ENCODE measurements at regions not wholly inside any gene's neighbourhood (a gene's known extent, or its start where the extent isn't known, plus 50 kb on each side); places are given as distances from the start of the nearest gene placed in this dataset.
A peak's percentile ranks its signal among the peaks of the same experiment; 100 is the strongest.

DNA sequence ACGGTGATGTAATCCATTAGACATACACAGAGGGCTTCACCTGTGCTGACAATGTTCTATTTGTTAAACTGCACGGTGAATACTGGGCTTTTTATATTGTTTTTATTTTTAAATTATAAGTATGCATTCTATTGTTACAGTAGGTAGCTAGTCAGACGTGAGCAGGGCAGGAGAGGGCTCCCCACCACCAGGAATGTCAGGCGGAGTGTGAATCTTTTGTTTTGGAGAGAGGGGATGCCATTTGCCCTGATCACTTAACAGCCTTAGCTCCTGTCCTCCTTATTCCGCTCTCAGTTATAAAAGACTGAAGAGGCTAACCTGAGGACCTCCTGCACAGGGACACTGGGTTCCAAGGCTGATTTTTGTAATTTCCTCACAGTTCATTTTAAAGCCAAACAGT is 151.6 kb upstream of the TAPT1 start:
- ATAC-seq, result no peak
- no peak for DNase-seq (ENCODE audit: low spot score)

GRCh38 chr4:16365036-16365569 is 138.8 kb upstream of the TAPT1 start:
- DNase-seq (ENCODE audit: low spot score) (no peak), ATAC-seq (no peak)

GRCh38 chr4:16360694-16361262 is 134.5 kb upstream of the TAPT1 start:
- DNase-seq (ENCODE audit: low spot score) (no peak), ATAC-seq (no peak)

DNA sequence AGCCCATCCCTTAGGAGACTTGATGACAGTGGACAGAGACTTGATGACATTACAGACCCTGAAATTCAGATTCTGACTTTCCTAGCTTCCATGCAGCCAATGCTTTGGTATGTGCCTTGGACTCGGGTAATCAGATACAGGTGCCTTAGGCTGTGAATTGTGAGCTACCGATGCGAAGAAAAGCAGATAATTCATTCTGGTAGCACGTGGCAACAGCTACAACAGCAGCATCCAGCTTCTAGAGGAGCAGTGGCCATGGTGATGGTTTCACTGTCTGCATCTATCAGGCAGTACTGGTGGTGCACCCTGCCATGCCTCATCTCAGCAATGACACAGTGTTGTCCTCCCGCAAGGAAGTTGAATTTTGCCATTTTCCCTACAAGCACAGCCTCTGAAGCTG is 126.9 kb upstream of the TAPT1 start:
- DNase-seq (ENCODE audit: low spot score) (no peak), ATAC-seq (no peak)

GRCh38 chr4:16351161-16351560 is 124.9 kb upstream of the TAPT1 start:
- DNase-seq (ENCODE audit: low spot score) (no peak), ATAC-seq (no peak)

GRCh38 chr4:16344853-16345252 is 118.6 kb upstream of the TAPT1 start:
- ATAC-seq, result no peak

GRCh38 chr4:16337936-16338335 is 111.7 kb upstream of the TAPT1 start:
- no peak for DNase-seq (ENCODE audit: low spot score)

More at GRCh38 chr4:16344853-16345252, 118.6 kb upstream of the TAPT1 start:
- no peak for DNase-seq (ENCODE audit: low spot score)

DNA sequence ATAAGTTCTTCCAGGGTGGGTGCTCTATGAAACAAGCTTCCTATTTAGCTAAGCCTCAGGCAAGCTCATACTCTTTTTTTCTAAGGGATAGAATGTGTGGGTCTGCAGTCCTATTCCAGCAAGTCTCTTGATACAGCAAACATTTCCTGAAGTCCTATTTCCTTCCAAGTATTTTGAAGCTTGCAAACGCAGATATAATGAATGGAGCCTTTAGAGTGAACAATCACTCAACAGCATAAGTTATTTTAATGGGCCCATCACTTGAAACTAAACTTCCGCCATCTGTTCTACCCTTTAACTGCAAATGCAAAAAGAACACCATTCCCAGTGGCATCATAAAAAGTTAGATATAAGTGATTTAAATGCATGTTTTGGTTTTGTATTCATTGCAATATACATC is 108.3 kb upstream of the TAPT1 start:
- DNase-seq (ENCODE audit: low spot score) (no peak), ATAC-seq (no peak)

More at GRCh38 chr4:16337936-16338335, 111.7 kb upstream of the TAPT1 start:
- ATAC-seq, result no peak

GRCh38 chr4:16329797-16330134 is 103.5 kb upstream of the TAPT1 start:
- DNase-seq (ENCODE audit: low spot score), result no peak
- ATAC-seq, result no peak

GRCh38 chr4:16329125-16329796 is 103.0 kb upstream of the TAPT1 start:
- no peak for ATAC-seq
- DNase-seq (ENCODE audit: low spot score), result no peak

DNA sequence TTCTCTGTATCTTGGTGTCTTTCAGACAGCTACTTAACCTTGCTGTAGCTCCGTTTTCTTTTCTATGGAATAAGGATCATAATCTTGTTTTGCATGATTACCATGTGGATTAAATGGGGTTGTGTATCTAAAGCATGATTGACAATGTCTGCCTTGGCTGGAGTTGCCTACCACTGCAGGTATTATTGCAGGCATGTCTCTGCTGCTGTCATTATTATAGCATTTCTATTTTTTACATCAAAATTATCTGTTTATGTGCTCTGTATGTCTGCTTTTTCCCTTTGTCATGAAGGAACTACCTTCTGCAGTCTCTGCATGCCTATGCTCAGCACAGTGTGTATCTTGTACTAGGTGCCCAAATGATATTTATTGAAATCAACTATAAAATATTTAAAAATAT is 95.9 kb upstream of the TAPT1 start:
- no peak for ATAC-seq
- DNase-seq (ENCODE audit: low spot score), result no peak

- no peak for ATAC-seq
- no peak for DNase-seq (ENCODE audit: low spot score)
Measured at GRCh38 chr4:16315456-16315855, 89.2 kb upstream of the TAPT1 start.

- ATAC-seq, result no peak
- DNase-seq (ENCODE audit: low spot score), result no peak
Measured at GRCh38 chr4:16310606-16311005, 84.3 kb upstream of the TAPT1 start.

- ATAC-seq (no peak), DNase-seq (ENCODE audit: low spot score) (no peak)
Measured at GRCh38 chr4:16302648-16303047, 76.4 kb upstream of the TAPT1 start.

DNA sequence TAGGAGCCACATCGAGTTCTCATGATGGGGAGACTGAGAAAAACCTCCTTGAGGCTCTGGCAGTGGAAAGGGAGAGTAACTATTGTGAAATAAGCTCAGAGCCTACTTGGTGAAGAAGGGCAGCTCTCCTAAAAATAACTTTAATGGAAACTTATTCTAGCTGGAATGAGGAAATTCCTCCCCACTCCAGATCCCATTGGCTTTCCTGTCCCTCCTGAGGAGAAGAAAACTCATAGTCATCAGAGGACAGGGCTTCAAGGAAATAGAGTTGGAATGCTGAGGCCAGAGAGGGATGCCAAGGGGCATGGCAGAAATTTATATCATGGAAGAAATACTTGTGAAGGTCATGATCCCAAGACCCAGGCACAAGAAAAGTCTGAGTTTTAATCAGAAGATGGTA is 70.7 kb upstream of the TAPT1 start:
- DNase-seq (ENCODE audit: low spot score) (no peak), ATAC-seq (no peak)

- ATAC-seq (no peak), DNase-seq (ENCODE audit: low spot score) (no peak)
Measured at GRCh38 chr4:16294455-16294854, 68.2 kb upstream of the TAPT1 start.

GRCh38 chr4:16293210-16293838 is 67.1 kb upstream of the TAPT1 start:
- no peak for DNase-seq (ENCODE audit: low spot score)
- ATAC-seq, result no peak

DNA sequence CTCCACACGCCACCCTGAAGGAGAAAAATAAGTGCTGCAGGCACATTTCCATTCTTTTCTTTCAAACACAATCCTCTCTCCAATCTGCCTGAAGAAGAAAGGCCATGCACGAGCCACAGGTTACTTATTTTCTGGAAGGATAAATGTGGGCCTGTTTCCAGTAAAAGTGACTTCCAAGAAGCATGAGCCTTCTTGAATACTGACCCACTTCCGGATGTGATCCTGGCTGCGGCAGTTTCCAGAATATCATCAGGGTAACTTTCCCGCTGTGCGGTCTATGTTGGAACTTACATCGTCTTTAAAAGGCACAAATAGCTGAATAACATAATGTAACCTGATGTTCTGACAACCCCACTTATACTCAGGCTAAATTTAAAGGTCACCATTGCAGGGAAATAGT is 66.3 kb upstream of the TAPT1 start:
- DNase-seq (ENCODE audit: low spot score) (no peak), ATAC-seq (no peak)

GRCh38 chr4:16290681-16291420 is 64.6 kb upstream of the TAPT1 start:
- no peak for ATAC-seq
- DNase-seq (ENCODE audit: low spot score), result no peak

GRCh38 chr4:16289897-16290554 is 63.8 kb upstream of the TAPT1 start:
- ATAC-seq (peak; percentile 77), DNase-seq (ENCODE audit: low spot score) (no peak)

- DNase-seq (ENCODE audit: low spot score) (no peak), ATAC-seq (no peak)
Measured at GRCh38 chr4:16284050-16284449, 57.8 kb upstream of the TAPT1 start.

Measured in left lobe of liver (tissue), 2 donors.